KG1 (cell line): ENCODE measurements at regions not wholly inside any gene's neighbourhood (a gene's known extent, or its start where the extent isn't known, plus 50 kb on each side); places are given as distances from the start of the nearest gene placed in this dataset.

Experiments
- DNase-seq: peaks from one replicate; lab custom pipeline; 2025; lab: John Stamatoyannopoulos, UW

GRCh38 chr18:24894880-24895279, 434.4 kb downstream of the HRH4 start:
- DNase-seq, result no peak

- no peak for DNase-seq
Measured at GRCh38 chr18:24897461-24897860, 437.0 kb downstream of the HRH4 start.

DNA sequence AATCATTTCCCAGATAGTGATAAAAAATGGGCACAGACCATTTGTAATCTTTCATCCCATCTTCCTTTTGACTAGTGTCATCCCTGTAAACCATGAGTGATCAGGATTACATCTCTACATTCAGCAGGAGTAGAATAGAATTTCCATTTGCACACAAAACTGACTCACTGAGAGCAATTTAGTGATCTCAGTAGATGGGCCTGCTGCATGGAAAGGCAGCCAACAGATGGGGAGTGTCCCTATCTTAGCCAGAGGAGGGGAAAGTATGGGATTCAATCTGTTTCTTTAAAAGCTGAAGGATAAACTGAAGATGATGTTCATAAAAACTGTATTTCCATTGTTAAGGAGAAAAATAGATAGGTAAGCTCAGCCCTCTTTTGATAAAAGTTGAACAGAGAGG, 441.7 kb downstream of the ZNF521 start:
- no peak for DNase-seq

GRCh38 chr18:24913507-24914170, 438.3 kb downstream of the ZNF521 start:
- DNase-seq, result no peak

GRCh38 chr18:24914171-24914525, 437.8 kb downstream of the ZNF521 start:
- DNase-seq, result no peak

- DNase-seq, result no peak
Measured at GRCh38 chr18:24914685-24915084, 437.3 kb downstream of the ZNF521 start.

- DNase-seq, result no peak
Measured at GRCh38 chr18:24915547-24915946, 436.4 kb downstream of the ZNF521 start.

DNA sequence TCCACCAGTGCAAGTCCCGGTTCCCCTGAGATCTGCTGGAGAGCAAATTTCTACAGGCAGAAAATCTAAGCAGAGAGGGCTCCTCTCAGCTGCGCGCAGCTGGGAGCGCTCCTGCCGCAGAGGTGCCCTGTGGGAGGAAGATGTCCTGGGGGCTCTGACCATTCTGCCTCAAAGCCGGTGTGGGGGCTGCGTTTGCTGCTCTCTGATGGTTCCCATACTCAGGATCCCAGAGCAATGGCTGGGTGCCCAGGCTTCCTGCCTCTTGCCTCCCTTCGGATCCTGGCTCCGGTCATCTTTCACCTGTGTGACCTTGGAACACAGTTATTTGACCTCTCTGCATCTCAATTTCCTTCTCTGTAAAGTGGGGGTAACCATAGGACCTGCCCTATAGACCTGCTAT, 434.2 kb downstream of the ZNF521 start:
- DNase-seq, result no peak

- no peak for DNase-seq
Measured at GRCh38 chr18:24918257-24918656, 433.7 kb downstream of the ZNF521 start.

DNA sequence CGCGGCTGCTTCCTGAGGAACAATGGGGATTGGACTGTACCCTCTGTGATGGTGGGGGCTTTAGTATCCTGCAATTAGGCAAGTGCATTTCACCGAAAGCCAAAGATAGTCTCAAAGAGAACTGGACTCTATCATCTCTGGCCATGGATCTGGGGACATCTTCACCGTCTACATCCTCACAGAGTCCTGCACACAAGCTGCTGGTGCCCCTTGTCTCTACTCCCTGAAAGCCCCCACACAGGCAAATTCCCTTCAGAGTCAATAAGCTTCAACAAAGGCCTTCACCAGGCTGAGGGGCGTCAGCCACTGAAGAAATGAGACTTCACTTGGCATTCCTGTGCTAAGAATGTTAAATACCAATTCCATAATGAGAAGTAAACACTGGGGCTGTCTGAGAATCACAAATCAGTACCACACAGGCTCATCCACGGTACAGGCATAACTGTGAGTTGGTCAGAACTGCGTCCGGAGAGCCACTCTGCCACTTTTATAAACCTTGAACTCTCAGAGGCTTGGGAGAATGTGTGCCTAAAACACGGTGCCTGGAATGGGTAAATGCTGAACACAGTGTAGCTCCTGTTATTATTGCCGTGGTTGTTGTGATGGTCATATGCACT, 432.7 kb downstream of the ZNF521 start:
- DNase-seq, result no peak

DNA sequence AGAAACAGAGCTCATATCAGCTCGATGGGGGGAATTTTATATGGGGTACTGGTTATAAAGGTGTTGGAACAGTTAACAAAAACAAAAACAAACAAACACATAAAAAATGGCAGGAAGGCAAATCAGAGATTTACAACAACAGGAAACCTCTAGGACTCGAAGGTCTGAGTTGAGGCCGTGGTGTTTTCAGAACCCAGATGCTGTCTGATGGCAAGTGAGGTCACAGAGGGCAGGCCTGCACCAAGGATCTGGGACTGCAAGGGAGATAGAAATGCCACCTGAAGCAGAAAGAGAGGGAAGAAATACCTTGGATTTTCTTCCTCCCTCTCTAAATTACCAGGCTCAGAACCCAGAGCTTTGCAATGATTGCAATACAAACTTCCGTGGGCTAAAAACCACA, 429.5 kb downstream of the ZNF521 start:
- no peak for DNase-seq

DNA sequence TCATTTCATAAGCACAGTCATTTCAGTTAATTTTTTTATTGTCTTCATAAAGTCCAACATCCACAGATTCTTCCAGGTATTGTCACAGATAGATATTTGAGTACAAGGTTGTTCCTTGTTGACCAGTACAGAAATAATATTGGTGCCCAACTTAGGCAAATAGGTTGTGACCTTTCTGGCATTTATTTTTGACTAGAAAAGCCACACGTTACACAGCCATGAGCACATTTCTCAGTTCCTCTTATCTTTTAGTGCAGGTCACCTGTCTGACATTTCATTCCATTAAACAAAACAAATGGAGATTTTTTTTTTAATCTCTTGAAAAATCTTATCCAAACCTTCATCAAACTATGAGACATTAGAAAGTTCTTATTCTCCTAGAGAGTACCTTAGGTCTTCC, 428.8 kb downstream of the ZNF521 start:
- no peak for DNase-seq

DNA sequence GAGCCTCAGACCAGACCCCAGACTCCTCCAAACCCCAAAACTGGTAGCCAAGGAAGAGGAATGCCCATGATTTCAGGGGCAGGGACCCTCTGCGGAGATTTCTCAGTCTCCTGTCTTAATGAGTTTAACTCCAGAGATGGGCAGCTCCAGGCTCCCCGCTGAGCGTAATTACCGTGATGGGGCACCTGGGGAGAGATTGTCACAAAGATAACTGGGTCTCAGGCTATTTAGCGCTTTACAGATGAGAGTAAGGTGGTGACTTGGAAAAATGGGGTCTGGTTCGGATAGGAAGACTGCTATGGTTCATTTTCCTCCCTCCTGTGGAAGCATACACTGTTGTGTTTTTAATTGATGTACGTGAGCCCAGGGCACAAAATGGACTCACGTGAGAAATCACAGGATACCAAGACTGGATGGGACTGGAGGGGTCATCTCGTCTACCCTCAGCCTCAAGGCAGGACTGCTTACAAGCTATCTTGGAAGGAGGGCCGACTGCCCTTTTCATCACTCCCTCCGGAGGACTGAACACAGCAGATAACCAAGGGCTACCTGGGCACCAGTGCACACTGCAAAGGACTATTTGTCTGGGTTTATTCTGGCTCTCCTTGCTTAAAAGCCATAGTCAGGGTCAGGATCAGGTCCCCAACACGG, 427.8 kb downstream of the ZNF521 start:
- DNase-seq, result no peak

GRCh38 chr18:24926649-24927048, 425.3 kb downstream of the ZNF521 start:
- DNase-seq, result no peak

DNA sequence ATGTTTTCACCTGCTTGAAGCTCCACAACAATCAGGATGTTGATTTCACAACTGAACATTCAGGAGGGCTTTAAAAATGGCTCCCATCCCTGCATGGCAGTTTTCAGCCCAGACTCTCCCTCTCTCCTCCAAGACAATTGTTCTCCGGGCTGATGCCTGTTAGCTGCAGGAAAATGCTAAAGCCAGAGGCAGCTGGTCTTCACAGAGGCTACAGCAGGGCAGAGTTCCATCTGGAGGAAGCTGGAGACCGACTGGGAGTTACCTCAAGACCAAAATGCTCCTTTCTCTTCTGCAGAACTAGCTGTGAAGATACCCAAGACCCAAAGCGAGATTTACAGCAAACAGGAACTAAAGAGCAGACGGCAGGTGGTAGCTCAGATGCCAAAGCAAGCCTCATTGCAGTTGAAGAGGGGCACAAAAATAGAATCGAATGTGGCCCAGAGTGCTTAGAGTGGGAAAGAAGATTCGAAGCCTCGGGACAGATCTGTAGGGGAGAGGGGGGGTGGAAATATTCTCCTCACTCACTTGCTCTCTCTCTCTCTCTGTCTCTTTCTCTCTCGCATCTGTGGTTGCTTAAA, 423.6 kb downstream of the ZNF521 start:
- no peak for DNase-seq

DNA sequence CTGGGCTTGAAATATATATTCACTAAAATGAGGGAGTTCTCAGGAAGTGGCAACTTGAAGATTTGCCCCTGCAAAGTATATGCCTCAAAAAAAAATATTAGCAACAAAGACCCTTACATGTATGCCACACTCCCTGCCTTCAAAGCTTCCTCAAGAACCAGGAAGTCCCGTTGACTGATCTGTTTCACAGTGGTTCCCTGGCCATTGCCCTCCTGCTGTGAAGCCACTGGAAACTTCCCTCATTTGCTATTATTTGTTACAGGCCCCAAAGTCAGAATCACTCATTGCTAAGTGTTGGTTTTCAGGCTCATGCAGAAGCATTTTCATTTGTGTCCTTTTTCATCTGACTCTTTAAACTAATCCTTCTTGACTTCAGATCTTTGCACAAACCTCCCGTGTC, 421.5 kb downstream of the ZNF521 start:
- DNase-seq, result no peak

- no peak for DNase-seq
Measured at GRCh38 chr18:24930971-24931370, 421.0 kb downstream of the ZNF521 start.

DNA sequence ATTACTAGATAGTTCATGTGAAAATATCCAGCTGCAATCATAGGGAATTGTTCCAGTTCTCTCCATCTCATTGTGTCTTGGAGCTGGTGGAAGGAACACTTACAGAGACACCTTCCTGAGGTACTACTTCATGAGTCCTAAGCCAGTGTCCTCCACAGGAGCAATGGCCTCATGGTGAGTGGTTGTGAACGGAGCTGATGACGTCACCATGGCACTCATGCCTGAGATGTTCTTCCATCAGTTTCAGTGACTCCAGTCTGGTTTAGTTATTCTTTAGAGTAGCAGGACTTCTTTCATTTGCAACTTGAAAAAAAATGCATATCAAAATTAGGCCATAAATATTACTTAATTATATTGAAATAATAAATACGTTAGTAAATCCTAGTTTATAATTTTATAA, 418.6 kb downstream of the ZNF521 start:
- no peak for DNase-seq

DNA sequence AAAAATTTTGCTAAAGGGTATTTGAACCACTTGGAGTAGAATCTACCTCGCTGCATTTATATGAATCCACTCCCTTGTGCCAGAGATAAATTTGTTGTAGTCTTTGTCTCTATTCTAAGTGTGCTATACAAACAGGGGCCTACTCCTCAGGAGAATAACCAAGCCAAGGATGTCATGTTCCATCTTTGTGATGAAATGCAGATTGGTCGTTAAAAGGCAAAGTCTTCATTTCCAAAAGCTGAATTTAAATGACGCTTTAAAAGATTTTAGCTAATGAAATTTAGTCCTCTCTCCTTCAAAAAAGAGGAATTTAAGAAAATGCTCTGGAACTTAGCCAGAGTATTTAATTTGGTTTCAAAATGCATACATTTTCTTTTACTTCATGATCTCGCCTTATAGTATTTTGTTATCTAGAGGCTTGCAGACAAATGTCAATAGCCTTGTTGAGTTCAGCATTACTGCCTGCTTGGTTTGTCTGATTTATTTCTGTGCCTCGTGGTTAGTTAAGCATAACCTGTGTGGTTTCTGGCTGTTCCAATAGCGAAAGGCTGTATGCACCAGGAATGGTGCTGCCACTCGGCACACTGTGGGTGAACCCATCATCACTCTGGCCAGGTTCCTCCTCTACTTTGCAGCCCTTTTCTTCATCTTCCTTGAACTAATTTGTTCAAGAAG, 417.6 kb downstream of the ZNF521 start:
- no peak for DNase-seq

DNA sequence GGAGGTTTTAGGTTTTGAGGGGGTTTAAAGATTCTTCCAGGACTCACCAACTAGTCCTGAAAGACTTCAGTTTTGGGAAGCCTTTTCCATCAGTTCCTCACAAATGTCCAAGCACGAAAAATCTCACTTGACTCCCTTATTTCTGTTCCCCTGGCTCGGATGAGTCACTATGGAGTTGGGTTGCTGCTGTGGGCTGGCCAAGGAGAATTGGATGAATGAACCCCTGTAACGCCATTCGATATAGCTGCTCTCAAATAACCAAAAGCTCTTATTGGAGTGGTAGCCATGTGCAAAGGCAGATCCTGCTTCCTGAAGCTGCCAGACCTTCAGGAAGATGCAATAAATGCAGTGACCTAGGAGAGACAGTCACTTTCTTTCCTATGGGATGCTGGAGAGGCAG, 417.0 kb downstream of the ZNF521 start:
- no peak for DNase-seq

- no peak for DNase-seq
Measured at GRCh38 chr18:24935896-24936295, 416.1 kb downstream of the ZNF521 start.

GRCh38 chr18:24936691-24937090, 415.3 kb downstream of the ZNF521 start:
- DNase-seq, result no peak
